ENCODE measurements at regions not wholly inside any gene's neighbourhood (a gene's known extent, or its start where the extent isn't known, plus 50 kb on each side); places are given as distances from the start of the nearest gene placed in this dataset.

- Histone ChIP-seq H3K4me1 (ENCODE audit: control insufficient read depth in 1 of 2, insufficient read depth in 2 of 2, low read length in 2 of 2) (no peaks in the 10 kb centered on the region), H3K4me2 (ENCODE audit: low read length) (no peak overlapping the region), H3K9ac (ENCODE audit: low read length) (no peak overlapping the region), H4K20me1 (ENCODE audit: insufficient read depth) (no peaks in the 10 kb centered on the region), H3K9me2 (ENCODE audit: insufficient read depth) (no peaks in the 10 kb centered on the region), H3K27ac (ENCODE audit: low read depth, low read length) (no peak overlapping the region), H3K9me3 (ENCODE audit: control insufficient read depth in 1 of 2, insufficient read depth in 1 of 2, low read depth in 1 of 2, low read length in 2 of 2) (peaks cover 0 to 13% of the 10 kb centered on the region in 2 experiments; a peak in 2 of 4 replicates), H2AFZ (ENCODE audit: low read depth, low read length, poor library complexity, severe bottlenecking) (no peak overlapping the region), H3K4me3 (replicated peaks in 1 of 2; ENCODE audit: low read depth in 1 of 2, low read length in 2 of 2) (no peak overlapping the region), H3K27me3 (ENCODE audit: insufficient read depth, low read length) (no peaks in the 10 kb centered on the region), H3K79me2 (ENCODE audit: insufficient read depth, low read length) (no peaks in the 10 kb centered on the region), H3K36me3 (ENCODE audit: control insufficient read depth in 1 of 2, insufficient read depth in 2 of 2, low read length in 2 of 2) (no peaks in the 10 kb centered on the region)
- intact Hi-C loops (cut with micrococcal nuclease): no loop called here
- BruUV-seq (replicated peaks): no TSS peak
- no peak for ATAC-seq
- no peak for DNase-seq (ENCODE audit: low read depth, low spot score)
- ChIA-PET CTCF (no interaction called here), RAD21 (ENCODE audit: low non-redundant PET in 1 of 2, low total read pairs in 2 of 2, uncharacterized antibody in 2 of 2, unreplicated experiment in 2 of 2) (no interaction called here), POLR2A (no interaction called here)
- no peak for TF ChIP-seq JUND (IDR thresholded peaks at IDR 0.05)
- no peak for TF ChIP-seq YY1 (IDR thresholded peaks at IDR 0.05; ENCODE audit: extremely low read depth, insufficient replicate concordance, low read depth, low read length)
- no peak for TF ChIP-seq EZH2phosphoT487 (IDR thresholded peaks at IDR 0.05; ENCODE audit: borderline replicate concordance)
These were observed 164.6 kb upstream of the DCC start for GRCh38 chr18:52175406-52175805.

DNA sequence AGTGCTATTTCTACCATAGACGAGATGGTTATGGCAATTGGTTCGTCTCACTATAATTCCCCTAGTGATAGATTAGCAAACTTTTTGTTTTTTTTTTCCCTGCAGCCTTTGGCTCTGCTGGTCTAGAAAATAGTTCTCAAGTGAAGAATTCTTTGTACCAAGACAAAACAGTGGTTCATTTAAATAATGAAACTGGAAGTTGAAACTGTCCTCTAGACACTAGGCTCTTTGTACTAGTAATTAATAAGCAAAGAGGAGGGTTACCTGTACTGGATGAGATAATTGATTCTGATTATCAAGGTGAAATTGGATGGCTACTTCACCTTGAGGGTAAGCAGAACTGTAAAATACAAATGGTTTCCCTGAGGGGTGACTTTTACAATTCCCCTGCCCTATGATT, 156.9 kb upstream of the DCC start:
- Histone ChIP-seq H3K36me3 (ENCODE audit: control insufficient read depth in 1 of 2, insufficient read depth in 2 of 2, low read length in 2 of 2) (no peaks in the 10 kb centered on the region), H4K20me1 (ENCODE audit: insufficient read depth) (no peaks in the 10 kb centered on the region), H3K4me3 (replicated peaks in 1 of 2; ENCODE audit: low read depth in 1 of 2, low read length in 2 of 2) (no peak overlapping the region), H3K9ac (ENCODE audit: low read length) (no peak overlapping the region), H3K9me2 (ENCODE audit: insufficient read depth) (no peaks in the 10 kb centered on the region), H3K4me2 (ENCODE audit: low read length) (no peak overlapping the region), H2AFZ (ENCODE audit: low read depth, low read length, poor library complexity, severe bottlenecking) (no peak overlapping the region), H3K79me2 (ENCODE audit: insufficient read depth, low read length) (no peaks in the 10 kb centered on the region), H3K27me3 (ENCODE audit: insufficient read depth, low read length) (no peaks in the 10 kb centered on the region), H3K9me3 (ENCODE audit: control insufficient read depth in 1 of 2, insufficient read depth in 1 of 2, low read depth in 1 of 2, low read length in 2 of 2) (peaks cover 8 to 9% of the 10 kb centered on the region in 2 experiments; a peak in 2 of 4 replicates), H3K27ac (ENCODE audit: low read depth, low read length) (no peak overlapping the region), H3K4me1 (ENCODE audit: control insufficient read depth in 1 of 2, insufficient read depth in 2 of 2, low read length in 2 of 2) (no peaks in the 10 kb centered on the region)
- no peak for DNase-seq (ENCODE audit: low read depth, low spot score)
- CTCF ChIA-PET: no interaction called here
- RAD21 ChIA-PET (ENCODE audit: low non-redundant PET in 1 of 2, low total read pairs in 2 of 2, uncharacterized antibody in 2 of 2, unreplicated experiment in 2 of 2): no interaction called here
- TF ChIP-seq CBX3 (IDR thresholded peaks at IDR 0.05; ENCODE audit: low read depth) (no peak), ELF1 (IDR thresholded peaks at IDR 0.05; ENCODE audit: borderline replicate concordance, low read depth) (no peak), SIN3A (IDR thresholded peaks at IDR 0.05; ENCODE audit: low read depth) (no peak), ZBTB33 (IDR thresholded peaks at IDR 0.05; ENCODE audit: extremely low read depth, insufficient replicate concordance, low read length) (no peak), POLR2AphosphoS5 (IDR thresholded peaks at IDR 0.05; ENCODE audit: low read depth, low read length) (no peak), JUND (IDR thresholded peaks at IDR 0.05) (no peak), RAD21 (IDR thresholded peaks at IDR 0.05; ENCODE audit: low read depth) (no peak), EZH2 (IDR thresholded peaks at IDR 0.05) (no peak), SRF (IDR thresholded peaks at IDR 0.05; ENCODE audit: low read depth) (no peak)
- TF ChIP-seq, protein P1, sequence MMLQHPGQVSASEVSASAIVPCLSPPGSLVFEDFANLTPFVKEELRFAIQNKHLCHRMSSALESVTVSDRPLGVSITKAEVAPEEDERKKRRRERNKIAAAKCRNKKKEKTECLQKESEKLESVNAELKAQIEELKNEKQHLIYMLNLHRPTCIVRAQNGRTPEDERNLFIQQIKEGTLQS (IDR thresholded peaks at IDR 0.05): no peak
- intact Hi-C loops (cut with micrococcal nuclease): no loop called here
- POLR2A ChIA-PET: no interaction called here
- no TSS peak for BruUV-seq (replicated peaks)
- ATAC-seq: no peak

Data from HCT116 (cell line).